Heart right ventricle (tissue), 16 donors: ENCODE measurements at regions not wholly inside any gene's neighbourhood (a gene's known extent, or its start where the extent isn't known, plus 50 kb on each side); places are given as distances from the start of the nearest gene placed in this dataset.

Experiments
- ATAC-seq, 8 donors: fragments of 200-7000 bp; cut with Tn5 transposase; one replicate each; pipeline ENCODE4 v1.9.1; 2020; ENCODE audit warnings: mild to moderate bottlenecking in 8 of 8, moderate library complexity in 8 of 8, moderate number of reproducible peaks in 1 of 8
- DNase-seq, 2 donors: peaks; one replicate each; pipeline ENCODE4 v3.0.0-alpha.2; 2020
- H3K27ac ChIP-seq, 10 donors: fragments of 200-600 bp; sonication (generic) in 2 of 10; one replicate each; pipeline versions ENCODE4 v1.5.0 to v1.8.0; 2020 to 2022; ENCODE audit warnings: mild to moderate bottlenecking in 3 of 10
- H3K27me3 ChIP-seq, 7 donors: fragments of 200-600 bp; one replicate each; pipeline ENCODE4 v1.8.0; 2021 to 2022; ENCODE audit warnings: mild to moderate bottlenecking in 2 of 7
- H3K36me3 ChIP-seq, 9 donors: fragments of 200-600 bp; sonication (generic) in 1 of 9; one replicate each; pipeline versions ENCODE4 v1.5.0 to v1.8.0; 2020 to 2022; ENCODE audit warnings: mild to moderate bottlenecking in 2 of 9
- H3K4me1 ChIP-seq, 9 donors: fragments of 200-600 bp; sonication (generic) in 1 of 9; one replicate each; pipeline versions ENCODE4 v1.5.0 to v1.8.0; 2020 to 2022; ENCODE audit warnings: mild to moderate bottlenecking in 4 of 9
- H3K4me3 ChIP-seq, 10 donors: fragments of 200-600 bp; sonication (generic) in 2 of 10; one replicate each; pipeline versions ENCODE4 v1.5.0 to v1.8.0; 2020 to 2022; ENCODE audit warnings: mild to moderate bottlenecking in 7 of 10, moderate library complexity in 2 of 10
- H3K9me3 ChIP-seq, 11 donors: fragments of 200-600 bp in 10 of 11; sonication (generic) in 2 of 11; one replicate each; pipeline versions ENCODE4 v1.5.0 to v1.8.0; 2013 to 2022; ENCODE audit warnings: mild to moderate bottlenecking in 2 of 11, control low read depth in 1 of 11, moderate library complexity in 1 of 11
- CTCF ChIP-seq, 9 donors: fragments of 200-600 bp; sonication (generic) in 2 of 9; IDR thresholded peaks; one replicate each; pipeline versions ENCODE4 v1.5.0 to v1.8.0; 2021 to 2022; ENCODE audit warnings: antibody characterized with exemption in 9 of 9, mild to moderate bottlenecking in 5 of 9, moderate library complexity in 1 of 9
- WGBS, 2 donors: extraction: QIAGEN DNeasy Blood & Tissue Kit; methylation state at CpG; one replicate each; pipeline ENCODE4 v1.1.7; 2013; ENCODE audit warnings: inconsistent platforms in 1 of 2; 5-methylcytosine and 5-hydroxymethylcytosine counted together
- intact Hi-C, 10 donors: fragments of 100-400 bp; cut with DNase I; formaldehyde crosslinking; loops; one replicate each; pipeline versions ENCODE4 v1.11.1 to v1.14.2; 2022
- donor health status: Arrhythmogenic right ventricular cardiomyopathy.
- donor health status: ischemic (EF 13 %, LVEDD 7.1; RV severe dilation, severe dysfunction).
- donor health status: healthy with polysubstance abuse.
- donor health status: DM: no; HTN: yes; CAD: no.
- donor health status: DM: no; HTN: no; CAD: no.
- donor health status: ischemic (EF 25% LVEDD 6.9; RV normal size, moderate dysfunction).
- donor health status: ischemic (EF 25% LVEDD 5.7; RV mildly dilated, moderate dysfunction).
- donor health status: healthy.
- donor health status: DM: yes; HTN: yes; CAD: no.
- donor health status: Ischemic cardiomyopathy.
- donor health status: ischemic (EF 35%, LVEDD 5.7; RV mildly dilated, moderate dysfunction).
- donor health status: nonischemic (EF 11% LVEDD 7.7; RV severe dilation, severe dysfunction).
- donor health status: DM: yes; HTN: yes; CAD: no.
- donor health status: PGD.
- donor health status: ischemic (EF 29% LVEDD 5.4; RV normal size, mild dysfunction).
- donor health status: nonischemic (EF 23%, LVEDD 6.1; RV moderate dilation, normal function).

- DNase-seq (no peak), ATAC-seq (peak in 1 of 8 donors; percentile 46)
- no peak overlapping the region for H3K4me3 ChIP-seq
- H3K9me3 ChIP-seq = no peaks in the 10 kb centered on the region
- TF ChIP-seq CTCF (IDR thresholded peaks at IDR 0.05) = no peak
- H3K4me1 ChIP-seq = peaks cover 0 to 2% (median 0%) of the 10 kb centered on the region in 9 donors
- intact Hi-C loops = no loop called here
- no peaks in the 10 kb centered on the region for H3K27me3 ChIP-seq
- 78 to 80% methylated on average over 1 of the region's 1 CpG for WGBS, 2 donors
- no peak overlapping the region for H3K27ac ChIP-seq
- H3K36me3 ChIP-seq = no peaks in the 10 kb centered on the region
Measured at GRCh38 chr3:23085261-23085660, 117.9 kb upstream of the UBE2E2 start.

- H3K36me3 ChIP-seq = no peaks in the 10 kb centered on the region
- peaks cover 0 to 2% (median 0%) of the 10 kb centered on the region in 9 donors for H3K4me1 ChIP-seq
- TF ChIP-seq CTCF (IDR thresholded peaks at IDR 0.05) = no peak
- H3K4me3 ChIP-seq = no peak overlapping the region
- ATAC-seq (no peak), DNase-seq (no peak)
- intact Hi-C loops = no loop called here
- 93 to 95% methylated on average over 4 of the region's 4 CpGs for WGBS, 2 donors
- no peaks in the 10 kb centered on the region for H3K9me3 ChIP-seq
- no peak overlapping the region for H3K27ac ChIP-seq
- H3K27me3 ChIP-seq = no peaks in the 10 kb centered on the region
Measured at GRCh38 chr3:23086331-23086730, 116.8 kb upstream of the UBE2E2 start.

- Histone ChIP-seq H3K36me3 (no peaks in the 10 kb centered on the region), H3K27me3 (no peaks in the 10 kb centered on the region), H3K27ac (no peak overlapping the region), H3K9me3 (no peaks in the 10 kb centered on the region), H3K4me1 (peaks cover 0 to 2% (median 0%) of the 10 kb centered on the region in 9 donors), H3K4me3 (no peak overlapping the region)
- DNase-seq (no peak), ATAC-seq (no peak)
- intact Hi-C loops = no loop called here
- WGBS, 2 donors = 78 to 79% methylated on average over 2 of the region's 2 CpGs
- no peak for TF ChIP-seq CTCF (IDR thresholded peaks at IDR 0.05)
Measured at GRCh38 chr3:23086831-23087230, 116.3 kb upstream of the UBE2E2 start.

- intact Hi-C loops = no loop called here
- WGBS, 2 donors = 90 to 91% methylated on average over 5 of the region's 5 CpGs
- no peak for DNase-seq
Measured at GRCh38 chr3:23094412-23094811, 108.7 kb upstream of the UBE2E2 start.

More at GRCh38 chr3:23094412-23094811, 108.7 kb upstream of the UBE2E2 start:
- Histone ChIP-seq H3K4me1 (no peaks in the 10 kb centered on the region), H3K27ac (no peak overlapping the region), H3K36me3 (no peaks in the 10 kb centered on the region), H3K9me3 (no peaks in the 10 kb centered on the region), H3K27me3 (no peaks in the 10 kb centered on the region), H3K4me3 (no peak overlapping the region)
- no peak for ATAC-seq
- TF ChIP-seq CTCF (IDR thresholded peaks at IDR 0.05) = no peak
